ENCODE measurements at regions not wholly inside any gene's neighbourhood (a gene's known extent, or its start where the extent isn't known, plus 50 kb on each side); places are given as distances from the start of the nearest gene placed in this dataset.

- no peak for DNase-seq
Observed at GRCh38 chr5:8647111-8647510, 778.2 kb downstream of the MTRR start.

GRCh38 chr5:8650186-8650585, 781.2 kb downstream of the MTRR start:
- DNase-seq: no peak

GRCh38 chr5:8660133-8660893, 791.4 kb downstream of the MTRR start:
- DNase-seq: peak; percentile 14

- DNase-seq: no peak
Observed at GRCh38 chr5:8663374-8663773, 794.4 kb downstream of the MTRR start.

- DNase-seq: no peak
Observed at GRCh38 chr5:8675182-8675581, 806.2 kb downstream of the MTRR start.

GRCh38 chr5:8676695-8677094, 807.7 kb downstream of the MTRR start:
- DNase-seq: no peak

GRCh38 chr5:8682381-8682780, 813.4 kb downstream of the MTRR start:
- DNase-seq: no peak

- no peak for DNase-seq
Observed at GRCh38 chr5:8683496-8683895, 814.5 kb downstream of the MTRR start.

- no peak for DNase-seq
Observed at GRCh38 chr5:8685704-8686103, 816.8 kb downstream of the MTRR start.

- peak; percentile 37 for DNase-seq
Observed at GRCh38 chr5:8686707-8687106, 817.8 kb downstream of the MTRR start.

- DNase-seq: no peak
Observed at GRCh38 chr5:8689773-8690172, 820.8 kb downstream of the MTRR start.

- DNase-seq: no peak
Observed at GRCh38 chr5:8691221-8691620, 822.3 kb downstream of the MTRR start.

GRCh38 chr5:8693341-8693844, 824.4 kb downstream of the MTRR start:
- DNase-seq: no peak

GRCh38 chr5:8694545-8694944, 825.6 kb downstream of the MTRR start:
- no peak for DNase-seq

GRCh38 chr5:8695902-8696845, 827.2 kb downstream of the MTRR start:
- DNase-seq: peak; percentile 65

GRCh38 chr5:8700222-8700621, 831.3 kb downstream of the MTRR start:
- no peak for DNase-seq

- no peak for DNase-seq
Observed at GRCh38 chr5:8700671-8701070, 831.7 kb downstream of the MTRR start.

GRCh38 chr5:8701251-8701650, 832.3 kb downstream of the MTRR start:
- DNase-seq: peak; percentile 9

- DNase-seq: no peak
Observed at GRCh38 chr5:8710426-8710930, 835.4 kb downstream of the SEMA5A start.

- DNase-seq: no peak
Observed at GRCh38 chr5:8714198-8714597, 831.7 kb downstream of the SEMA5A start.

- no peak for DNase-seq
Observed at GRCh38 chr5:8714861-8715260, 831.0 kb downstream of the SEMA5A start.

- no peak for DNase-seq
Observed at GRCh38 chr5:8719796-8720195, 826.1 kb downstream of the SEMA5A start.

- no peak for DNase-seq
Observed at GRCh38 chr5:8720506-8720905, 825.4 kb downstream of the SEMA5A start.
